GM23248 (cell line): ENCODE measurements at regions not wholly inside any gene's neighbourhood (a gene's known extent, or its start where the extent isn't known, plus 50 kb on each side); places are given as distances from the start of the nearest gene placed in this dataset.
"Not testable (repeated sequence)": the region's sequence is repeated elsewhere in the genome, so short reads cannot be mapped to it uniquely, and the experiment has no call there.

Experiments
- DNase-seq: peaks from one replicate; pipeline ENCODE4 v3.0.0-alpha.2; 2015
- H2AFZ ChIP-seq: fragments of 200-600 bp; sonication (generic); 2 replicates; pipeline ENCODE4 v1.6.1; 2016; ENCODE audit warnings: antibody characterized with exemption
- H3F3A ChIP-seq: fragments of 200-600 bp; sonication (generic); 2 replicates; pipeline ENCODE4 v1.6.1; 2016; ENCODE audit warnings: mild to moderate bottlenecking, antibody characterized with exemption, mixed run types; ENCODE audit not compliant: insufficient read depth
- H3K27ac ChIP-seq: fragments of 200-600 bp; sonication (generic); 2 replicates; pipeline ENCODE4 v1.5.1; 2016; ENCODE audit warnings: mild to moderate bottlenecking
- H3K27me3 ChIP-seq: fragments of 200-600 bp; sonication (generic); replicated peaks from 2 replicates; pipeline ENCODE4 v1.6.1; 2016; ENCODE audit warnings: mild to moderate bottlenecking; ENCODE audit not compliant: insufficient read depth
- H3K36me3 ChIP-seq: fragments of 200-600 bp; sonication (generic); 2 replicates; pipeline ENCODE4 v1.6.1; 2016; ENCODE audit warnings: low read depth, mild to moderate bottlenecking
- H3K4me1 ChIP-seq: fragments of 200-600 bp; sonication (generic); 2 replicates; pipeline ENCODE4 v1.6.1; 2016; ENCODE audit warnings: mild to moderate bottlenecking; ENCODE audit not compliant: insufficient read depth
- H3K4me2 ChIP-seq: fragments of 200-600 bp; sonication (generic); one replicate; pipeline ENCODE4 v1.6.1; 2016; ENCODE audit warnings: mild to moderate bottlenecking; ENCODE audit not compliant: unreplicated experiment
- H3K4me3 ChIP-seq: fragments of 200-600 bp; sonication (generic); 2 replicates; pipeline ENCODE4 v1.5.1; 2016; ENCODE audit warnings: mild to moderate bottlenecking
- H3K79me2 ChIP-seq: fragments of 200-600 bp; sonication (generic); 2 replicates; pipeline ENCODE4 v1.6.1; 2016; ENCODE audit warnings: mild to moderate bottlenecking; ENCODE audit not compliant: insufficient read depth
- H3K9ac ChIP-seq: fragments of 200-600 bp; sonication (generic); 2 replicates; pipeline ENCODE4 v1.6.1; 2016; ENCODE audit warnings: mild to moderate bottlenecking
- H3K9me2 ChIP-seq: fragments of 200-600 bp; sonication (generic); 2 replicates; pipeline ENCODE4 v1.6.1; 2016; ENCODE audit warnings: mixed run types, mild to moderate bottlenecking, moderate library complexity; ENCODE audit not compliant: insufficient read depth
- H3K9me3 ChIP-seq: fragments of 200-600 bp; sonication (generic); one replicate; pipeline ENCODE4 v1.6.1; 2017; ENCODE audit warnings: low read depth
- H4K20me1 ChIP-seq: fragments of 200-600 bp; sonication (generic); 2 replicates; pipeline ENCODE4 v1.6.0; 2016; ENCODE audit not compliant: insufficient read depth
- WGBS, 2 experiments: methylation state at CpG; one replicate each; pipeline ENCODE4 v1.1.6; 2015 to 2017; ENCODE audit warnings: low lambda C conversion rate in 2 of 2, low coverage in 1 of 2; ENCODE audit errors: missing lambda C conversion rate in 2 of 2; 5-methylcytosine and 5-hydroxymethylcytosine counted together
- in situ Hi-C: fragments of 300-500 bp; cut with MboI; formaldehyde crosslinking; loops from 2 replicates; pipeline ENCODE4 v1.15.0; 2020

DNA sequence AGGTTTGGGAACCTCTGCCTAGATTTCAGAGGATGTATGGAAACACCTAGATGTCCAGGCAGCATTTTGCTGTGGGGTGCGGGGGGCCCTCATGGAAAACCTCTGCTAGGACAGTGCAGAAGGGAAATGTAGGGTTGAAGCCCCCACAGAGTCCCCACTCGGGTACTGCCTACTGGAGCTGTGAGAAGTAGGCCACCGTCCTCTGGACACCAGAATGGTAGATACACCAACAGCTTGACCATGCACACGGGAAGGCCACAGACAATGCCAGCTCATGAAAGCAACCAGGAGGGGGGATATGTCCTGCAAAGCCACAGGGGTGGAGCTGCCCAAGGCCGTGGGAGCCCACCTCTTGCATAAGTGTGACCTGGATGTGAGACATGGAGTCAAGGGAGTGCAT is 1336.5 kb downstream of the SPATA31A7 start:
- H3K36me3 ChIP-seq, DNase-seq, H3K27me3 ChIP-seq, H3K4me2 ChIP-seq, H3K4me3 ChIP-seq, H3K9me2 ChIP-seq, H4K20me1 ChIP-seq, H3K9me3 ChIP-seq, H3K27ac ChIP-seq, in situ Hi-C loops, H3K79me2 ChIP-seq, H3F3A ChIP-seq, H3K9ac ChIP-seq, H3K4me1 ChIP-seq, H2AFZ ChIP-seq: not testable (repeated sequence)
- WGBS, 2 experiments, result 29 to 31% methylated on average over 4 to 5 of the region's 5 CpGs

- in situ Hi-C loops, DNase-seq, H3K27ac ChIP-seq, H3K79me2 ChIP-seq, H3K9me3 ChIP-seq, H3K36me3 ChIP-seq, H3K4me1 ChIP-seq, H3K9me2 ChIP-seq, H3F3A ChIP-seq, H3K27me3 ChIP-seq, H4K20me1 ChIP-seq: not testable (repeated sequence)
- H3K4me2 ChIP-seq, result peak overlapping the region; percentile 68
- peak overlapping the region; percentile 80 for H2AFZ ChIP-seq
- 4 to 6% methylated on average over 2 to 5 of the region's 34 CpGs for WGBS, 2 experiments
- peak overlapping the region; percentile 68 for H3K4me3 ChIP-seq
- peak overlapping the region; percentile 58 for H3K9ac ChIP-seq
Observed at GRCh38 chr9:62532162-62532776, 1342.4 kb downstream of the SPATA31A7 start.

DNA sequence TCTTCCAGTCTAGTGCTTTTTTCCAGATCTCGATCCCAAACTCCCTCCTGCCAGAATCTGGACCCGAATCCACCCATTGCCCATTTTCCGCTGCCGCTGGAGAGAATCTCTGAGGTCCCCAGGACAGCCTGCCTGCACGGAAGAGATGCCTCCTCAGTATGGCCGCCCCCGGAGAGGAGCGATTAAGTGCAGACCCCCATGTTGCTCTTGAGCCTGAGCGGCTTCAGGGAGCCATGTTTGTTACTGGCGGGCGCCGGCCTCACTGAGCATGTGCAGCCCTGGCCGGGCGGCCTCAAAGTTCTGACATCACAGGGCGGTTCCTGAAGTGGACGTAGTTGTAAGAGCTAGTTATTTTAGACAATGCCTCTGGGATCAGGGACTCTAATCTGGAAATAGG is 1342.9 kb downstream of the SPATA31A7 start:
- peak overlapping the region; percentile 68 for H3K4me3 ChIP-seq

DNA sequence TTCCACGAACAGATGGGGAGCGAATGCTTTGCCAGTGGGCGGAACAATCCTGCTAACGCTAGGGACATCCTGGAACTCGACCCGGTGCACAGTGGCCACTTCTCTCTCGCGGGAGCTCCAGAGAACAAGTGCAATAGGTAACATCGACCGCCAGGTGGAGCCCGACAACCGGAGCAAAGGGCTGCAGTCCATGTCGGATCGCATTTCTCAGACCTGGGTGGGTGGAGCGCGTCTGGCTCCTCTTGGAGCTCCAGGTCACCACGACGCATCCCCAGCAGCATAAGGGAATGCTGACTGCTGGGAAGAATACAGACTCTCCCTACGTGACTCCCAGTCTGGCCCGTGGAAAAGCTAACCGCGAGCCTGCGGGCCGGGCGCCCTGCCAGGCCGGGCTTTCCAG is 1360.7 kb downstream of the SPATA31A7 start:
- H2AFZ ChIP-seq, H3K9me3 ChIP-seq, H3K27me3 ChIP-seq, in situ Hi-C loops, H3K4me3 ChIP-seq, H3K9me2 ChIP-seq, H3K36me3 ChIP-seq, H3K9ac ChIP-seq, DNase-seq, H3F3A ChIP-seq, H3K27ac ChIP-seq, H3K4me2 ChIP-seq, H3K79me2 ChIP-seq, H3K4me1 ChIP-seq, H4K20me1 ChIP-seq: not testable (repeated sequence)
- WGBS, 2 experiments, result 0 to 1% methylated on average over 1 to 14 of the region's 26 CpGs

More for the DNA sequence above, 1342.9 kb downstream of the SPATA31A7 start:
- WGBS, 2 experiments, result 2% methylated on average over 6 of the region's 16 CpGs; no CpG with 5 or more reads in 1 of the 2 experiments
- DNase-seq, H4K20me1 ChIP-seq, H3K79me2 ChIP-seq, H3K27ac ChIP-seq, H3K9me3 ChIP-seq, H3F3A ChIP-seq, H3K4me2 ChIP-seq, H3K9me2 ChIP-seq, in situ Hi-C loops, H3K27me3 ChIP-seq, H3K36me3 ChIP-seq, H3K4me1 ChIP-seq: not testable (repeated sequence)
- Histone ChIP-seq H2AFZ (peak overlapping the region; percentile 80), H3K9ac (peak overlapping the region; percentile 58)

DNA sequence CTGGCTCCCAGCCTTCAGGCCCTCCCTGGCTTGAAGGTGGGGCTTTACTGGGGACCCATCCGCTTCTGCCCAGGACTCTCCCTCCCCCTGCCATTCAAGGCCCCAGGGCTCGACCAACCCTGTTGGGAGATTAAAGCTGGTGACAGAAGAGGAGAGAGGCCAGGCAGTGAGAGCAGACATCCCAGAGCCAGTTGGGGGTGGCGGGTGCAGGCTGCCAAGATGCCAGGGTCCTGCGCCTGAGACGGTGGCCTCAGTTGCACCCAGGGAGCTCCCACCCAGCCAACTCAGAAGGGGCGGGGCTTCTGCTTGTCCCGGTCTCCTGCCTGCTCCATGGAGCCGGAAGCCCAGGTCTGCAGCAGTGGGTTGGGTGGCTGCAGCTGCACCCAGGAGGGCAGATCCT is 1370.8 kb downstream of the SPATA31A7 start:
- H3K27ac ChIP-seq, H2AFZ ChIP-seq, H3K9ac ChIP-seq, H3K79me2 ChIP-seq, DNase-seq, H3K4me2 ChIP-seq, H4K20me1 ChIP-seq, H3F3A ChIP-seq, H3K9me2 ChIP-seq, H3K36me3 ChIP-seq, in situ Hi-C loops, H3K9me3 ChIP-seq, H3K4me3 ChIP-seq, H3K4me1 ChIP-seq, H3K27me3 ChIP-seq: not testable (repeated sequence)
- 49 to 82% methylated on average over 2 to 4 of the region's 8 CpGs for WGBS, 2 experiments

DNA sequence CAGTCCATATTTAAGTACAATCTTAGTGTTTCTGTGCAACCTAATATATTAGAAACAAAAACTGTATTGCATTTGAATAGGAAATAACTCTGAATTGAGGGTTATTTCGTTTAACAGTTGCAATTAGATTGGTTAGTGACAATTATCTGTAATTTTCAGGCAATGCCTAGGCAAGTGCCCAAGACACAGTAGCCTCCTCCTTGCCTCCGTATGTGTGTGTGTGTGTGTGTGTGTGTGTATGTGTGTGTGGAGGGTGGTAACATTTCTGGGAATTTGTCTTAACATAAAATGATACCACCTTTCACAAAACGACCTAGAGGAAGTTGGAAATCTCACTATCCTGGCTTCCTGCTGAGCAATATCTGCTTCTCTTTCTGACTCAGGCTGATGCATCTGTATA is 1375.3 kb downstream of the SPATA31A7 start:
- DNase-seq, result not testable (repeated sequence)

GRCh38 chr9:62566430-62566829 is 1376.6 kb downstream of the SPATA31A7 start:
- H3K9ac ChIP-seq, H3K79me2 ChIP-seq, H3K4me3 ChIP-seq, H3K4me2 ChIP-seq, H2AFZ ChIP-seq, H3K27ac ChIP-seq, H3K9me3 ChIP-seq, H3K9me2 ChIP-seq, H4K20me1 ChIP-seq, H3K4me1 ChIP-seq, H3F3A ChIP-seq, DNase-seq, in situ Hi-C loops, H3K36me3 ChIP-seq, H3K27me3 ChIP-seq: not testable (repeated sequence)
- WGBS, 2 experiments, result no CpG with 5 or more reads among the region's 4 CpGs

More for the DNA sequence above, 1375.3 kb downstream of the SPATA31A7 start:
- H3K27ac ChIP-seq, H3K4me2 ChIP-seq, H3K4me1 ChIP-seq, H3K36me3 ChIP-seq, H3K27me3 ChIP-seq, H3K9me2 ChIP-seq, H3F3A ChIP-seq, H3K4me3 ChIP-seq, in situ Hi-C loops, H4K20me1 ChIP-seq, H3K9me3 ChIP-seq, H2AFZ ChIP-seq, H3K9ac ChIP-seq, H3K79me2 ChIP-seq: not testable (repeated sequence)
- WGBS, 2 experiments, result 8 to 13% methylated on average over 2 of the region's 3 CpGs

- DNase-seq, H3K36me3 ChIP-seq, H3K27ac ChIP-seq, in situ Hi-C loops, H4K20me1 ChIP-seq, H3K4me3 ChIP-seq, H3K27me3 ChIP-seq, H3K79me2 ChIP-seq, H3K4me1 ChIP-seq, H3K4me2 ChIP-seq, H3K9me3 ChIP-seq, H3F3A ChIP-seq, H2AFZ ChIP-seq, H3K9me2 ChIP-seq, H3K9ac ChIP-seq: not testable (repeated sequence)
- 14 to 20% methylated on average over 7 to 8 of the region's 16 CpGs for WGBS, 2 experiments
Observed at GRCh38 chr9:62597128-62597527, 1407.3 kb downstream of the SPATA31A7 start.
